ENCODE measurements at regions not wholly inside any gene's neighbourhood (a gene's known extent, or its start where the extent isn't known, plus 50 kb on each side); places are given as distances from the start of the nearest gene placed in this dataset.

GRCh38 chr2:196318517-196319377 is 147.4 kb upstream of the STK17B start:
- DNase-seq, result no peak

DNA sequence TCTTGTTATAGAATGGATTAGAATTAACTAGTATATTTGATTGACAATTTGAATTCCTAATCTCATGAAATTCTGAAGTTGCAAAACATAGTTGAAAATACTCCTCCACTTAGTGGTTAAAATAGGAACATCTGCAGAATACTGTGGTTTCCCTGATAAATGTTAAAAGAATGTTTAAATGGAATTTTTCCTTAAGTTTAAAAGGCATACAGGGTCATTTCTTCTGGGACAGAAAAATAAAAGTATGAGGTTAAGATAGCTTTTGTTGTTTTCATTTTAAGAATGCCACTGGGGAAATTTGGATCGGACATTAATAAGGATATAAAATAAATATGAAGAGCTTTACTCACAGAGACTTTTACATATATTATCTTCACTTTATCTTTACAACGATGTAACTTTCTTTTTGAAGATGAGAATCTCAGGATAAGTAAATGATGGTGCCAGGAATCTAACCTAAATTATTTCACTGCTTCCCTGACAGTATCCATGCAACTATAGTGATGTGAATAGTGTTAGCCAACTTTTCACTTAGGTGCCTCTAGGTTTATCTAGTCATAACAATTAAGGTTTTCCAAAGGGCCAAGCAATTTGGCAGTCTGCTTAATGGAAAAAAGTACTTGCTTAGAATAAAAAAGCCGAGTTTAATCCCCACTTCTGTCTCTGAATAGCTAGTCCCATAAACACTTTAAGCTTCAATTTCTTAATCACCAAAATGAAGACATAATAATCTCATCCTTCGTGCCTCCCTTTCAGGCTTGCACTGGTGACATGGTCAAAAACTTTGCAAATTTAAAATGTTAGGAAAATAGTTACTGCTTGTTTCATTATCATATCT is 151.8 kb upstream of the STK17B start:
- DNase-seq, result no peak

DNA sequence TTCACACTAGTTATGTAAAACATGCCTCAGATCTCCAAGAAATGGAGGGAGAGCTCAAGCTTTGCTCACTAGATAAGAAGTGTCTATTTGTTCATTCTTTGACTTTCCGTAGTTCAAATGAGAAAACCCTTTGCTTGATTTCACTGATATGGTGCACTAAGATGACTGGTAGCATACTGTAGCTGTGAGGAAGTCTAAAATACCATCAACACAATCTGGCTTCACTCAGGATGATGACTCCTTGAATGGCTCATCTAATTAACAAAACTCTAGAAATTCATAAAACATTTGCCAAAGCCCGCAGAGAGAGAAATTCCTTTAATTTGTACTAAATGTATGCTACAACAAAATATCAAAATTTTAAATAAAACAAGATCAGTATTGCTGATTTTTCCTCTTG is 152.8 kb upstream of the STK17B start:
- DNase-seq, result no peak

- no peak for DNase-seq
These were observed 156.8 kb upstream of the STK17B start for GRCh38 chr2:196328088-196328680.

DNA sequence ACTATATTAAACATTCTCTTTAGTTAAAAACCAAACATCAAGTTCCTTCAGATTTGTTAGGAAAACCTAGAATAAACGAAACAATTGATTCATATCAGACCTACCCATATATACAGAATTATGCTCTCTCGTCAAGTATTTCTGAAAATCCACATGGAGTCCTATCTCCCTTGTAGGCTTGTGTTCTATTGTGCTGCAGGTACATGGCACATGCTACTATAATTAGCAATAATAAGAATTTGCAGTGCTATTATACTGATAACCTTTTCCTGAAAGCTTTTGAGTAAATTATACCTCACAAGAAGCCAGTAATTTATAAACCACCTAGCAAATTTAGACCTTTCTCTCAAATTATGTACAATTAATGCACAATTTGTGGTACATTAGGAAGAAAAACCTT is 158.6 kb upstream of the STK17B start:
- DNase-seq, result no peak

- no peak for DNase-seq
These were observed 159.3 kb upstream of the STK17B start for GRCh38 chr2:196330645-196331044.

- no peak for DNase-seq
These were observed 159.8 kb upstream of the STK17B start for GRCh38 chr2:196331143-196331542.

GRCh38 chr2:196331851-196332250 is 160.5 kb upstream of the STK17B start:
- DNase-seq, result no peak

DNA sequence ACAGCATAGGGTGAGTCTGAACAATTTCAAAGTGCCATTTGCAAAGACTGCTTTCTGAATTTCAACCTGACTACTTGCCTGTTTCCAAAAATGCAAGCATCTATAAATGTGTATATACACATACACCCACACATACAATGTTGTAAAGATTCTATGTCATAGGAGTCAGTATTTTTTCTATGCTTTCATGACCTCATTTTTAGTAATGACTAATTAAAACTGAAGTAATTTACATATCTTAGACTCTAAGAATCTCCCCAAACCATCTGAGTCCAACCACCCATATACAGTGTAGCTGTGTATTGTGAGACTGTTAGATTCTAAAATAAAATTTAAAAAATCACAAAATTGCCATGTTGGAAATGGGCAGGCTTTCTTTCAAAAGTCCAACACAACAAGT is 162.0 kb upstream of the STK17B start:
- no peak for DNase-seq

DNA sequence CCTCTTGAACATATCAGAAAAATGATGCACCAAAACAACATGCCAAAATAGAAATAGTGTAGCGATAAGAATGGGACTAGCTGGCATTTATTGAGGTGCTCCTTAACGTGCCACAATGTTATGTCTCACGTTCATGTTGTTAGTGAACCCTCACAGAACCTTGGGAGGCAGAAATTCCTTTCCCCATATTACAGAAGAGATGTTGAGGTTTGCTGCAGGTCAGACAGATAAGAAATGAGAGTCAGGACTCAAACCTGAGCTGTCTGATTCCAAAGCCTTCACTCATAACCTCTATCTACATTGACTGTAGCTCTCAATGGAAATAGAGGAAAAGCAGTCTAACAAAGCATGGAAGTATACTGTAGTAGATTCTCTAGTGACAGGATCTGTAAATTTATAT is 163.3 kb upstream of the STK17B start:
- DNase-seq, result no peak

GRCh38 chr2:196335221-196335634 is 163.8 kb upstream of the STK17B start:
- DNase-seq, result no peak

DNA sequence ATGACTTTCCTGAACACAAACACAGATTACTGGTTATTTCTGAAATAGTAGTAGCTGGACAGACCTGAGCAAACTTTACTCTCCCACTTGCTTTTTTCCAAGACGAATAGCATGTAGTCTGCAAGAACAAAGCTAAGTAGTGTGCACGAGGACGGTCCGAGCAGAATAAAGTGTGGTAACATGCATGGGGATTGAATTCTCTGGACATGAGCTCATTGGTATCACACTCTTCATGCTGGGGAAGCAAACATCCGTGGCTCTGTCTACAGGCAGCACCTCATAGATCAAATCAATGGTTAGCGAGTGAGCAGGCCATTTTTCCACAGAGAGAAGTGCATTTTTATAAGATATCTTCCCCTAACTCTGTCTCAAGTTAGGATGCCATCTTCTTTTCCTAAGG is 164.8 kb upstream of the STK17B start:
- no peak for DNase-seq

DNA sequence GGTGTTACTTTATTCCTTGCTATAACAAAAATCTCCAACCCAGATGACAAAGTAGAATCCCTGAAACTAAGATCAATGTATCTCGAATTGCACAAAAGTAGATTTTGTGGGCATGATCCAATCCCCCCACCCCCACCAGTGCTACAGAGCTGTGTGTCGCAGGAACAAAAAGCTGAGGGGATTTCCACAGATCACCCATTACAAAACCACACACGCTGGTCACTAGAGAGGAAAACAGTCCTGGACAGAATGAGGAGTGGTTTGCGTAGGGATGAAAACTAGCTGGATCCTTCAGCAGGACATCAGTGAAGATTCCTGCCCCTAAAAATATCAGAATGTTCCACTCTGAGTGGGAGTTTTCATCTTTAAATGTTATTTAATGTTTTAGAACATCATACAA is 165.3 kb upstream of the STK17B start:
- no peak for DNase-seq

- DNase-seq, result no peak
These were observed 166.0 kb upstream of the STK17B start for GRCh38 chr2:196337208-196337953.

- no peak for DNase-seq
These were observed 167.1 kb upstream of the STK17B start for GRCh38 chr2:196338440-196338839.

DNA sequence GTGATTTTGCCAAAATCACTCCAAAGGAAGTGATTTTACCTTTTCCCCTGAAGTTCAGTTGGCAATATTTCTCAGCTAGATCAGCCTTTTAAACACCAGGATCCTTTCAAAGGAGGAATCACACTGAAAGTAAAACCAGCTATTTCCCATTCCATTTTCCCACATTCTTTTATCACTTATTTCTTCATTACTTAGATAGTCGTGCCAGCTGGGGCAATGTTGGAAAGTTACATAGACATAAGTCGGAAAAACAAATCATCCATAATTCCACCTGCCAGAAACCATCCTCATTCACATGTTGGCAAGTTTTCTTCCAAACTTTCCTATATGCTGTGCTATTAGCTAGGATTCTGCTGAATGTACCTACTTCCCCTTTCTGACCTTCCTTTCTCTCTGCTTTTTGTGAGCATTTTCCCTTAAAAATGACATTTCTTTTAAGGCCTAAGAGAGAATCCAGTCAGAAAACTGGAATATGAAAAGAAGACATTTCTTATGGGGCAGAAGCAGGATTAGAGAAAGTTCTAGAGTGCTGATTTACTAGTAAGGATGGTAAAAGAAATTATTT is 170.0 kb upstream of the STK17B start:
- no peak for DNase-seq

DNA sequence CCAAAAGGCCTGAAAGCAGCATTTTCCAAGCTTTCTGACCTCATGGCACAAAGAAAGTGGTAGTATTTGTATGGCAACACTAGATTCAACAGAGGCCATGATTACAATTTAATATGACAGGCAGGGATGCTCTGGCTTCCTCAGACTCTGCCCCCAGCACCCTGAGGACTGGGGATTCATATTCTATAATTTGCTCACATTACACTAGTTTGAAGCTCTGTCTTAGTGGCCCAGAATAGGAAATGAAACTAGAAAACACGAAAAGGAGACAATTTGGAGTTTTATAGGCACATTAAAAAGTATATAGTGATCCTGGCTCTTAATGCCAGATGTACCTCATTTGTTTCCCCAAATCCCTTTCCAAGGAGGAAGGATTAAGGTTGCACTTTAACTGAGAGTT is 173.0 kb upstream of the STK17B start:
- DNase-seq, result no peak

DNA sequence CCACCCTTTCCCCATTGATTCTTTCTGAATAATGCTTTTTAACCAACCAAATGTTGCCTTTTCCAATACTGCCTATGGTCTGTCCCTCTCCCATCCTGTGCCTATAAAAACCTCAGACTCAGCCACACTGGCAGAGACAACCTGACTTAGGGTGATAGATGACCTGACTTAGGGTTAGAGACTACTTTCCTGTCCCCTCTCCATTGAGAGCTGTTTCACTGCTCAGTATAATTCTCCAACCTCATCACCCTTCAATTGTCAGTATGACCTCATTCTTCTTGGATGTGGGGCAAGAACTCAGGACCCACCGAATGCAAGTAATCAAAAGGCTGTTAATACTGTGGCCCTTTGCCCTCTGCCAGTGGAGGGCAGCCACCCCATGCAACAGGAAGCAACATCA is 182.3 kb upstream of the STK17B start:
- no peak for DNase-seq

DNA sequence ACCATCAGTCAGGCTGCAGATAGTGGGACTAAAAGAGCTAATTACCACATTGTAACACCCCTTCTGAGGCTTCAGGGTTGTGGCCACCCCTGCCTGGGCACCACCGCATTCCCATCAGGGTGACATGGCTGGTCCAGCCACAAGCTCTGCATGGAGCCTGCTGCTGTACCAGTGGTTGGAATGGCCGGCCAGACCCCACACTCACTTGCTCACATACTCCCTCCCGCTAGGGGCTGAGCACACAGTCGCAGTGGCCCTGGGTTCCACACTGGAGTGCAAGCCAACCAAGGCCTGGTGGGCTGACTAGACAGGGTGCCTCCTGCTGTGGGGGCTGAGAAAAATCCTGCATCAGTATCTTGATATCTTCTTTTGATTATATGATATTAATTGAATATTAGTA is 182.8 kb upstream of the STK17B start:
- DNase-seq, result no peak

GRCh38 chr2:196356332-196356731 is 185.0 kb upstream of the STK17B start:
- DNase-seq, result no peak

DNA sequence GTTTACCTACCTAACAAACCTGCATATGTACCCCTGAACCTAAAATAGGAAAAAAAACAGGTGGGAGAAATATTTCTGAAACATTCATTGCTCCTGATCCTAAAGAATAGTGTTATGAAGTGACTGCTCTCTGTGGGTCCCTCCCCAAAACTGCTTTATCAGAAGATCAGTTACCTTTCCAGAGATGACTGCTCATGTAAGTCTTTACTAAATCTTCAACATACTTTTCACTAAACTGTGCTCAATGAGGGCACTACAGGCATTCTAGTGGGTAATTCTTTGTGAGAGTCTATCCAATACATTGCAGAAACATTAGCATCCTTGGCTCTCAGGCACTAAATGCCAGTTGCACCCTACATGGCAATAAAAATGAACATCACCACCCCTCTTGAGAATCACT is 189.3 kb upstream of the STK17B start:
- DNase-seq, result no peak

- DNase-seq, result no peak
These were observed 190.4 kb upstream of the STK17B start for GRCh38 chr2:196361606-196362326.
